NCI-H146 (cell line): ENCODE measurements at regions not wholly inside any gene's neighbourhood (a gene's known extent, or its start where the extent isn't known, plus 50 kb on each side); places are given as distances from the start of the nearest gene placed in this dataset.

Source experiments
- DNase-seq: peaks from one replicate; lab custom pipeline; 2025; lab: John Stamatoyannopoulos, UW

GRCh38 chr20:39829661-39830060 lies 859.4 kb downstream of the MAFB start:
- no peak for DNase-seq

DNA sequence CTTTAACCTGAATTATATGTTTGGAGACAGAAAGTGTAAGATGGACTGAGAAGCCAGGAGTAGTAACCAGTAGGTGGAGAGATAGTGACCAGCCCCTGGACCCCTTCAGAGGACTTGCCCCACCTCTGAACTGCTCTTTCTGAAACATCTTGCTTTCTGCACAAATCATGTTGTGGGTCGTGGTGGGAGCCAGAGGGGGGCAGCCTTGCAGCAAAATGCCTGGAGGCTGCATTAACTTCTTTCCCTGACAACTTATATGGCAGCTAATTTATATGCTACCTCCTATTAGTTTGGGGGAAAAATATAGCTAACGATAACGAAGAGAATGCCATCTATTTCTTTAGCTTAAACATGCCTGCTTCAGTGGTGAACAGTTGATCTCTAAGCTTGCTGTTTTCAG lies 859.8 kb downstream of the MAFB start:
- DNase-seq = no peak

DNA sequence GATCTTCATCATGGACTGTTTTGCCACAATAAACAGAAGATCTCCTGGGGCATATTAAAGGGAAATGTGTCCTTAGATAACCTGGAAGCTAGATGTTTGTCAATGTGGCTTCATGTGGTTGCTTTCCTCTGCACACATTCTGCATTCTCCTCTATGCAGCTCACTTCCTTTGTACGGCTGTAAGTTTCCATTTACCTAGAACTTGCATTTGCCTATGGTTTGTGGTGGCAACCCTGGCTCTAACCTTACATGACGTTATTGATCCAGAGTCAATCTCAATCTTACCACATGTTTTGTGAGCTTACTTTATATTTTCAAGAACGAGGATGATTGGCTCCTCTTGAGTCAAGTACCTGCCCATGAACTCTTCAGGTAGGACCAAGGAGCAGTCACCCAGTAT lies 863.1 kb downstream of the MAFB start:
- no peak for DNase-seq

DNA sequence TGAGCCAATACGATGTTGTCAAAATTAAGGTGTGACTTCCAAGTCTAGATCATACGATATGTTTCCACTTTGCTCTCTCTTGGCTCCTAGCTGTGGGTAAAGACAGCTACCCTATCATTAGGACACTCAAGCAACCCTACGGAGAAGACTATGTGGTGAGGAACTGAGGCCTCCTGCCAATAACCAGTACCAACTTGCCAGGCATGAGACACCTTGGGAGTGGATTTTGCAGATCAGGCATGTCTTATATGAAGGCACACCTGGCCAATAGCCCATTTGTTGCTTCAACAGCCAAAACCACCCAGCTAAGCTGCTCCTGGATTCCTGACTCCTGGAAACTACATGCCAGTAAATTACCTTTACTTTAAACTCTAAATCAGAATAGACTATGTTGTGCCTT lies 863.4 kb downstream of the DHX35 start:
- no peak for DNase-seq

DNA sequence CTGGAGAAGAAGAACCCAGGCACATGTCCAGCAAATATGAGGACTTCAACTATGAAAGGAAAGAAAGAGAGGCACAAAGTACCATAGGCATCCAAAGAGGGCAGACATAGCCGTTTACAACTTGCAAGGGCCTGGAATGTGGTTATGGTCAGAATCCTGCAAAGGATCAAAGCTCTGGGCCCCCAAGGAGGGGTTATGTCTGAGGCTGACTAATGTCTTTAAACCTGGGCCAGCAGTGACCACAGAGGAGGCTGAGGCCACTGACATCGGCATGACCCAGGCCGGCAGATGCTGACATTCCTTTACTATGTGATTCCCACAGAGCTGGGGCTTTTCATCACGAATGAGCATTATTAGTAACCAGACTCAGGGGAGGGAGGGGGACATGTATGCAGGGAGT lies 861.1 kb downstream of the DHX35 start:
- no peak for DNase-seq

- no peak for DNase-seq
Observed at GRCh38 chr20:39822667-39823066, 860.5 kb downstream of the DHX35 start.

DNA sequence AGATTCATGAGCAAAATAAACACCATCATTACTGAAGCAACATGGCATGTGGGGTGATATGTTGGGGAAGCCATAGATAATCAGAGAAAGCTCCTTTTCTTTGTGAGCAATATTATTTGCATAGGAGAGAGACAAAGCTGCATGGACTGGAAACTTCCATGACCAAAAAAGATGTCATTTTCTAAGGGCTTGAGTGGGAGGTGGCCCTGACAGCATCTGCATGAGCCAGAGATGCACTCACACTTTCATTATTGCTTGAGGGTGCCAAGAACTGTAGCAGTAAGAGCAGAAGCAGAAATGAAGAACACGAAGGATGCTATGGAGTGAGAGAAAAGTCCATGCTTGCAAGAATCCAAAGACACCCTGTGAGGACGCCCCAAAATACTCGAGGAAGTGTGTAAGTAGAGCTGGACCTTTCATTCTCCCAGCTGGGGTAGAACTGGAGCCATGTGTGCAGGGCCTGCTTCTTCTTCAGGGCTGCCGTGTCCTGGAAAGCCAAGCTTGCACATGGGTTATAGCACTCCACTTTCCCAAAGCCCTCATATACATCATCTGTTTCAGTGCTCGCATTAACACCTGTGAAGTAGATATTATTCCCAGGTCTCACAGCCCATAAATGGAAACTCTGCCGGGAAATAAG lies 851.2 kb downstream of the DHX35 start:
- no peak for DNase-seq

- no peak for DNase-seq
Observed at GRCh38 chr20:39812116-39812515, 850.0 kb downstream of the DHX35 start.

GRCh38 chr20:39810309-39810708 lies 848.2 kb downstream of the DHX35 start:
- no peak for DNase-seq

- DNase-seq = no peak
Observed at GRCh38 chr20:39808613-39809012, 846.5 kb downstream of the DHX35 start.

GRCh38 chr20:39800548-39800947 lies 838.4 kb downstream of the DHX35 start:
- DNase-seq = no peak

GRCh38 chr20:39800111-39800510 lies 838.0 kb downstream of the DHX35 start:
- no peak for DNase-seq

GRCh38 chr20:39799366-39799965 lies 837.3 kb downstream of the DHX35 start:
- no peak for DNase-seq

DNA sequence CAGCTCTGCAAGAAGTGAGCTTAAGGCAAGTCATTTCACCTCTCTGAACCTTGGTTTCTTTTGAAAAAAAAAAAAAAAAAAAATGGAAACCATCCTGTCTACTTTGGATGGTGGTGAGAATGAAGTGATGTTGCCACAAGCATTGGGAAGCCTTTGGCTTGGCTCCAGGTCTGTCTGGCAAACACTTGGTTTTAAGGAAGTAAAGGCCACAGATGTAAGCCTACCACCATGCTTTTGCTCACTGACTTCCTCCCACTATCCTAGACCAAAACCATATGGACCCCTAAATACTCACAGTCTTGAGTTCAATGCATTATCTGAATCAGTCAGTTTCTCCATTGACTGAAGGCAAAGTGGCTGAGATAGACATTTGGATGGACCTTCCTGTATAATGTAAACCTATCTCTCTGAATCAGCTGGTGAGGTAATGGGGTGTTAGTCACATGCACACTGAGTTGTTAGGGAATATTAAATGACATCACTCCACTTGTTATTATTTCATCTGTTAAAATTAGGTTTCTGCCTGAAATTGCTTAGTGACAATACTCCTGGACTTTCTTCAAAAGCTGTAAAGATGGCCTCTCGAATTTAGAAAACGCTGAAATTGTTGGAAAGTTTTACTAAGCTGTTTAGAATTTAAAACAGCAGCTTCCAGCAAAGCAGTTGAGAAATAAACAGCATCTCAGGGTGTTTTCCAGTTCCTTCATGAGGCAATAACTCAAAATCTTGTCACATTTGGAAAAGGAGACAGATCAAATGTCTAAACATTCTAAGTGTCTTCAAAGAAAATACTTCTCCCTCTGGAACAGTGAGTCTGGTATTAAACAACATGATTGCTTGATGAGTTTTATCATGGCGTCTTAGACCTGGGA lies 833.5 kb downstream of the DHX35 start:
- DNase-seq = no peak

DNA sequence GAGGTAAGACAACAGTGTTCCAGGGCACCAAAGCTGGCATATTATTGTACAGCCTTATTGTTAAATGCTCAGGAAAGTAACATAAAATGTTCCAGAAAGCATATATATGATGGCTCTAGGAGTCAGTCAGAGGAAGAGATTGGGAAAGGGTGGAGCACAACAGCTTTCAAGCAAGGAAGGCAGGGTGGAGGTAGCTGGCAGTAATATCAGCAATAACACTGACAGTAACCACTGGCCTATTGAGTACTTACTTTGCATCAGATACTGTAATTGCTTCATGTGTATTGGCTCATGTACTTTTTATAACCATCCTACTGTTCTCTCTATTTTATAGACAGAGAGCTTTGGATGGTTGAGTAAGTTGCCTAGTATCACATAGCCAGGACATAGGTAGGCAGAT lies 830.2 kb downstream of the DHX35 start:
- DNase-seq = no peak

DNA sequence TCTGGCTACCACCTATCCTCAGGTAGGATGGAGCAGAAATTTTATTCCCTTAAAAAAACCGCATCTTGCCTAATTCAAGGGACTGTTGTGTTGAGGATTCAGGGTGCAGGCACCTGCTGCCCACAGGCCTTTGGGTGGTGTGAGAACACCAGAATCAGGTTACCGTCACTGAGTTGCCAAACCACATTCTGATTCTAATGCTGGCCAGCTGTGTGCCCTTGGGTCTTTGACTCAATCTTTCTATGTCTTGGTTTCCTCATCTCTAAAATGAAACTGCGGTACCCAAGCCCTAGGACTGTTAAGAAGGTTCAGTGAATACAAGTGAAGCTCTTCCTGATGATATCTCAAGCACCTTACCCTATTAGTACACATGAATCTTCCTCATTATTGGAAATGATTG lies 827.3 kb downstream of the DHX35 start:
- DNase-seq = no peak

DNA sequence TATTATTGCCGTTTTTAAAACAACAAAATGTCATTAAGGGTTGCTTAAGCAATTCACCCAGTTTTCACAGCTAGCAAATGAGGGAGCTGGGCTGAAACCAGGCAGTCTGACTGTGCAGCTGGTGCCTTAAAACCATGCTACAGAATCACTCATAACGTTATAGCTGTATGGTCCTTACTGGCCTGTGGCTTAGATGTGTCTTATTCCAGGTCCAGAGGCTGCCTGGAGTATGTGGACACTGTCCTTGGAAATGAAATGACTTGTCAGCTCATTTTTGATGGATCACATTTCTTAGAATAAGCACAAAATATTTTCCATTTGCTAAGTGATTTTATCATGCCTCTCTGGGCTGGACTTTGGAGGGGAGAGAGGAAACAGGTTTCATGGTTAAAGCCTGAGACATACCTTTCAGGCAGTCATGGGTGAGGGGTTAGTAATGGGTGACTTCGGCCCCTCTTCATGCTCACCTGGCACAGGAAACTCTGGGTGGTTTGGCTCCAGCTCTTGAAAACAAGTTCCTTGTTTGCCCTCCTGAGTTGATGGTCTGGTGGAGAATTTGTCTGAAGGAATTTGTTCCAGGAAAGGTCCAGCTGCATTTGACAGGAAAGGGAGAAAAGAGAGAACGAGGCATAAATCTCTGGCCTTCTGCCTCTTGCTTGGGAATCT lies 823.2 kb downstream of the DHX35 start:
- DNase-seq = no peak

GRCh38 chr20:39784693-39785092 lies 822.5 kb downstream of the DHX35 start:
- no peak for DNase-seq

DNA sequence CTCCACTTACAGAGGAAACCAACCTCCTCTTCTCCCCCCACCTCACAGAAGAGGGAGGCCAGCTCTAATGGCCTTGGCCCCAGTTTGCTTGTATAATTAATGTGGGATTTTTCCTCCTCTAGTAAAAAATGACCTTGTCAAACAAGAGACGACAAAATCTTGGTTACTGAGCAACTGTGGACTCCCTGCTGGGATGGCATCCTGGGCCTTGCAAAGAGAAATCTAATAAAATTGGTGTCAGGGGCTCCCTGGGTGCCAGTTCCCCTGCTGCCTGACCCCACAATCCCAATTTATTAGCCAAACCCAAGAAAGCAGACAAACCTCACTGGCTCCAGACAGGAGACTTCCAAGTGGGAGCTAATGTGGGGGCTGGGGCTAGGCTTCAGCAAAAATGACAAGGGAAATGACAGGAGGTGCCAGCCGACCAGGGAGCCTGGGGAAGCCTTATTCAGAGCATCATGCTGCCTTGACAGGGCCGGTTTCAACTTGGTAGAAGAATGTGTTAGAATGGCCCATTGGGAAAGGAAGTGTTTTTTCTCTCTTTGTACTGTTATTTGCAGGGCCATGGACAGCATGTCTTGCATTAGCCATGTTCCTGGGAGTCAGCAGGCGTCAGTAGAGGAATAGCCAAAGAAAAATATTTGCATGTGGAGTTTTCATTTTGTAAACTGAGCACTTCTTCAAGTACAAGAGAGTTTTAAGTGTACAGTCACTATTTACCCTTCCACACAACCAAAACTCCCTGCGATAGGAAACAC lies 816.9 kb downstream of the DHX35 start:
- DNase-seq = no peak

- DNase-seq = no peak
Observed at GRCh38 chr20:39778431-39778830, 816.3 kb downstream of the DHX35 start.

DNA sequence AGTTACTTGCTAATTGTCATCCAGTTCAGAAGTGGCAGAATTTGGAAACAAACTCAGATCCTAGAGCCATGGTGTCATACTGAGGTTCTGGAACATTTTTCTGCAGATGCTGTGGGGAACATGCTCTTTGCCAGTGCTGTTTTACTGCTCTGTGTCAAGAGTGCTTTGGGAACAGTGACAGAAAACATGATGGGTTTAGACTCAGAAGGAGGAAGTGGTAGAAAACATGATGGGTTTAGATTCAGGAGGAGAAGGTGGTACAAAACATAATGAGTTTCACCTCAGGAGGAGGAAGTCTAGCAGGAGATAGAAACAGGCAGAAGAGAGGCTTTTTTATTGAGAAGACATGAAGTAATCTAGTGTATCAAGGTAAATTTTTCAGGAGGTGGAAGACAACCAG lies 815.5 kb downstream of the DHX35 start:
- no peak for DNase-seq

DNA sequence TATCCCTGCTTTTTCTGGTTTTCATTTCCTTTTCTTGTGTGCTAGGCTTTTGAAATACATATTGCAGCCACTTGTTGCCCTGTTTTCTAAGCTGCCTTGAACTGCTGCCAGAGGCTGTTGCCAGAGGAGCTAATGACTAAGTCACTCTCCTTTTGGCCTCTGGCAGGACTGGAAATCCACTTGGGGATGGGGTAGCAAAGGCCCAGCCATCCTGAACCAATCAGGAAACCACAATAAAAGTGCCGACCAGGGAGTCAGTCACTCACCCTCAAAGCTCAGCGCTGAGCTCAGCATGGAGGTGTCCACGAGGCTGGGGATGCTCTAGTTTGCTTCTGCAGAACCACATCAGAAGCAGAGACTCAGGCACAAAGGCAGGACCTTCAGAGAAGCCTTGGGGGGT lies 813.0 kb downstream of the DHX35 start:
- DNase-seq = no peak
